ENCODE measurements at regions not wholly inside any gene's neighbourhood (a gene's known extent, or its start where the extent isn't known, plus 50 kb on each side); places are given as distances from the start of the nearest gene placed in this dataset.
A peak's percentile ranks its signal among the peaks of the same experiment; 100 is the strongest.

DNA sequence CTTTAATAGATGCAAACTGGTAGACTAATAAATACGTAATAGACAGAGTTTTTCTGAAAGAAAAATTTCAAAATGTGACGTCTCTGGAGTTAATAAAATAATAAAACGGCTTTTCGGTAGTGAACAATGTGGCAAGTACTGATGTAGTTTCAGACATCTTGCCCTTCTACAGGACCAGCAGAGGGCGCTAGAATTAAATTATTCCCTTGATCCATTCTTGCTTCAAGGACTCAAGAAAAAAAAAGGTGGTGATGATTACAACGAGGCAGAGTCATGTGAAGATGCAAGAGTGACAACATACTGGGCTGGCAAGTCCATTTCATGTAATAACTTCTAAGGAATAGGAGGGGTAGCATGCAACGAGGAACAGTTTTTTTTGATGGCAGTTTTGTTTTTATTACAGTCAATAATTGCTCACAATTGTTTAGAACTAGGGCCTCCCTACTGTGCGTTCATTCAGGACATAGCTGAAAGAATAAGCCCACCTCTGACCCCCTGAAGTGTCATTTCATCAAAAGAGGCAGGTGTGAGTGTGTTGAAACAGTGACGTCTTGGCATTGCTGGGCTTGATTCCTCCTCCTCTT, 101.0 kb upstream of the GZMB start:
- no peak for TF ChIP-seq EZH2phosphoT487 (conservative IDR thresholded peaks at IDR 0.05; ENCODE audit: low read length)
- TF ChIP-seq, protein P1, sequence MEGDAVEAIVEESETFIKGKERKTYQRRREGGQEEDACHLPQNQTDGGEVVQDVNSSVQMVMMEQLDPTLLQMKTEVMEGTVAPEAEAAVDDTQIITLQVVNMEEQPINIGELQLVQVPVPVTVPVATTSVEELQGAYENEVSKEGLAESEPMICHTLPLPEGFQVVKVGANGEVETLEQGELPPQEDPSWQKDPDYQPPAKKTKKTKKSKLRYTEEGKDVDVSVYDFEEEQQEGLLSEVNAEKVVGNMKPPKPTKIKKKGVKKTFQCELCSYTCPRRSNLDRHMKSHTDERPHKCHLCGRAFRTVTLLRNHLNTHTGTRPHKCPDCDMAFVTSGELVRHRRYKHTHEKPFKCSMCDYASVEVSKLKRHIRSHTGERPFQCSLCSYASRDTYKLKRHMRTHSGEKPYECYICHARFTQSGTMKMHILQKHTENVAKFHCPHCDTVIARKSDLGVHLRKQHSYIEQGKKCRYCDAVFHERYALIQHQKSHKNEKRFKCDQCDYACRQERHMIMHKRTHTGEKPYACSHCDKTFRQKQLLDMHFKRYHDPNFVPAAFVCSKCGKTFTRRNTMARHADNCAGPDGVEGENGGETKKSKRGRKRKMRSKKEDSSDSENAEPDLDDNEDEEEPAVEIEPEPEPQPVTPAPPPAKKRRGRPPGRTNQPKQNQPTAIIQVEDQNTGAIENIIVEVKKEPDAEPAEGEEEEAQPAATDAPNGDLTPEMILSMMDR (IDR thresholded peaks at IDR 0.05; ENCODE audit: insufficient read depth, low read length, poor library complexity, severe bottlenecking), result peak; percentile 81
